Subcutaneous abdominal adipose tissue (tissue), 5 donors: ENCODE measurements at regions not wholly inside any gene's neighbourhood (a gene's known extent, or its start where the extent isn't known, plus 50 kb on each side); places are given as distances from the start of the nearest gene placed in this dataset.

ENCODE experiments used
- H3K27ac ChIP-seq: one replicate; pipeline ENCODE4 v1.7.0; 2013; ENCODE audit warnings: low read depth, mild to moderate bottlenecking, inconsistent platforms, low read length, moderate library complexity
- H3K27me3 ChIP-seq, 5 donors: one replicate each; pipeline ENCODE4 v1.7.0; 2013; ENCODE audit warnings: low read length in 5 of 5, inconsistent platforms in 1 of 5; ENCODE audit not compliant: control insufficient read depth in 5 of 5, insufficient read depth in 4 of 5
- H3K36me3 ChIP-seq, 5 donors: one replicate each; pipeline ENCODE4 v1.7.0; 2013; ENCODE audit warnings: low read length in 5 of 5; ENCODE audit not compliant: control insufficient read depth in 5 of 5, insufficient read depth in 5 of 5
- H3K4me1 ChIP-seq, 5 donors: one replicate each; pipeline ENCODE4 v1.7.0; 2013; ENCODE audit warnings: low read length in 5 of 5, mild to moderate bottlenecking in 3 of 5, moderate library complexity in 1 of 5; ENCODE audit not compliant: control insufficient read depth in 5 of 5, insufficient read depth in 5 of 5
- H3K4me3 ChIP-seq, 5 donors: one replicate each; pipeline ENCODE4 v1.7.0; 2013; ENCODE audit warnings: low read length in 5 of 5, low read depth in 1 of 5
- H3K9ac ChIP-seq, 5 donors: one replicate each; pipeline ENCODE4 v1.7.0; 2013; ENCODE audit warnings: low read length in 5 of 5, mild to moderate bottlenecking in 4 of 5, moderate library complexity in 3 of 5
- H3K9me3 ChIP-seq, 5 donors: one replicate each; pipeline ENCODE4 v1.7.0; 2013; ENCODE audit warnings: low read length in 5 of 5; ENCODE audit not compliant: control insufficient read depth in 5 of 5
- donor health status: healthy.
- donor health status: healthy.
- donor health status: healthy.
- donor health status: healthy.
- donor health status: healthy.

GRCh38 chr10:130472236-130472635 is 336.0 kb downstream of the GLRX3 start:
- H3K27ac ChIP-seq = no peak overlapping the region
- no peak overlapping the region for H3K9ac ChIP-seq
- H3K9me3 ChIP-seq = peaks cover 4 to 21% (median 14%) of the 10 kb centered on the region in 5 donors
- H3K36me3 ChIP-seq = no peaks in the 10 kb centered on the region
- H3K27me3 ChIP-seq = peaks cover 0 to 15% (median 2%) of the 10 kb centered on the region in 5 donors
- no peak overlapping the region for H3K4me3 ChIP-seq
- H3K4me1 ChIP-seq = no peaks in the 10 kb centered on the region

- Histone ChIP-seq H3K9me3 (peaks cover 0 to 5% (median 0%) of the 10 kb centered on the region in 5 donors), H3K9ac (no peak overlapping the region), H3K4me1 (no peaks in the 10 kb centered on the region), H3K36me3 (no peaks in the 10 kb centered on the region), H3K27me3 (peaks cover 0 to 15% (median 3%) of the 10 kb centered on the region in 5 donors), H3K4me3 (no peak overlapping the region), H3K27ac (no peak overlapping the region)
These were observed 338.4 kb downstream of the GLRX3 start for GRCh38 chr10:130474591-130474990.

GRCh38 chr10:130477360-130477759 is 341.2 kb downstream of the GLRX3 start:
- Histone ChIP-seq H3K36me3 (no peaks in the 10 kb centered on the region), H3K9ac (no peak overlapping the region), H3K4me1 (no peaks in the 10 kb centered on the region), H3K4me3 (no peak overlapping the region), H3K9me3 (peaks cover 0 to 3% (median 0%) of the 10 kb centered on the region in 5 donors), H3K27me3 (peaks cover 0 to 12% (median 3%) of the 10 kb centered on the region in 5 donors), H3K27ac (no peak overlapping the region)

GRCh38 chr10:130479146-130479545 is 343.0 kb downstream of the GLRX3 start:
- Histone ChIP-seq H3K9me3 (no peaks in the 10 kb centered on the region), H3K4me3 (no peak overlapping the region), H3K4me1 (no peaks in the 10 kb centered on the region), H3K9ac (no peak overlapping the region), H3K27me3 (peaks cover 2 to 11% (median 7%) of the 10 kb centered on the region in 5 donors), H3K36me3 (no peaks in the 10 kb centered on the region), H3K27ac (no peak overlapping the region)

- Histone ChIP-seq H3K27me3 (peaks cover 2 to 16% (median 7%) of the 10 kb centered on the region in 5 donors), H3K4me3 (no peak overlapping the region), H3K9ac (no peak overlapping the region), H3K4me1 (no peaks in the 10 kb centered on the region), H3K36me3 (no peaks in the 10 kb centered on the region), H3K9me3 (no peaks in the 10 kb centered on the region), H3K27ac (no peak overlapping the region)
These were observed 343.7 kb downstream of the GLRX3 start for GRCh38 chr10:130479926-130480325.

GRCh38 chr10:130480491-130480890 is 344.3 kb downstream of the GLRX3 start:
- no peaks in the 10 kb centered on the region for H3K36me3 ChIP-seq
- no peak overlapping the region for H3K4me3 ChIP-seq
- H3K9me3 ChIP-seq = no peaks in the 10 kb centered on the region
- no peaks in the 10 kb centered on the region for H3K4me1 ChIP-seq
- no peak overlapping the region for H3K27ac ChIP-seq
- H3K27me3 ChIP-seq = peaks cover 2 to 16% (median 7%) of the 10 kb centered on the region in 5 donors
- no peak overlapping the region for H3K9ac ChIP-seq

GRCh38 chr10:130481076-130481930 is 345.1 kb downstream of the GLRX3 start:
- H3K9ac ChIP-seq = no peak overlapping the region
- H3K27ac ChIP-seq = no peak overlapping the region
- H3K27me3 ChIP-seq = peaks cover 2 to 16% (median 9%) of the 10 kb centered on the region in 5 donors
- H3K4me3 ChIP-seq = no peak overlapping the region
- H3K9me3 ChIP-seq = no peaks in the 10 kb centered on the region
- H3K4me1 ChIP-seq = no peaks in the 10 kb centered on the region
- H3K36me3 ChIP-seq = no peaks in the 10 kb centered on the region

GRCh38 chr10:130481936-130482335 is 345.7 kb downstream of the GLRX3 start:
- H3K27ac ChIP-seq = no peak overlapping the region
- no peaks in the 10 kb centered on the region for H3K4me1 ChIP-seq
- H3K4me3 ChIP-seq = no peak overlapping the region
- no peaks in the 10 kb centered on the region for H3K36me3 ChIP-seq
- peaks cover 2 to 16% (median 7%) of the 10 kb centered on the region in 5 donors for H3K27me3 ChIP-seq
- no peak overlapping the region for H3K9ac ChIP-seq
- no peaks in the 10 kb centered on the region for H3K9me3 ChIP-seq

GRCh38 chr10:130483691-130484467 is 347.7 kb downstream of the GLRX3 start:
- peaks cover 0 to 16% (median 7%) of the 10 kb centered on the region in 5 donors for H3K27me3 ChIP-seq
- H3K4me3 ChIP-seq = no peak overlapping the region
- no peaks in the 10 kb centered on the region for H3K9me3 ChIP-seq
- no peaks in the 10 kb centered on the region for H3K4me1 ChIP-seq
- H3K36me3 ChIP-seq = no peaks in the 10 kb centered on the region
- no peak overlapping the region for H3K9ac ChIP-seq
- no peak overlapping the region for H3K27ac ChIP-seq
